Upper lobe of right lung (tissue), 1 donor: ENCODE measurements at regions not wholly inside any gene's neighbourhood (a gene's known extent, or its start where the extent isn't known, plus 50 kb on each side); places are given as distances from the start of the nearest gene placed in this dataset.

Experiments
- ATAC-seq: fragments of 200-7000 bp; cut with Tn5 transposase; one replicate; pipeline ENCODE4 v1.9.1; 2020; ENCODE audit warnings: mild to moderate bottlenecking, moderate library complexity
- DNase-seq: peaks from one replicate; pipeline ENCODE4 v3.0.0-alpha.2; 2020
- H3K27ac ChIP-seq: fragments of 200-600 bp; one replicate; pipeline ENCODE4 v1.8.0; 2022
- H3K27me3 ChIP-seq: fragments of 200-600 bp; one replicate; pipeline ENCODE4 v1.8.0; 2022; ENCODE audit warnings: mild to moderate bottlenecking
- H3K36me3 ChIP-seq: fragments of 200-600 bp; one replicate; pipeline ENCODE4 v1.8.0; 2022
- H3K4me1 ChIP-seq: fragments of 200-600 bp; one replicate; pipeline ENCODE4 v1.8.0; 2022
- H3K4me3 ChIP-seq: fragments of 200-600 bp; one replicate; pipeline ENCODE4 v1.8.0; 2022; ENCODE audit warnings: mild to moderate bottlenecking
- H3K9me3 ChIP-seq: fragments of 200-600 bp; one replicate; pipeline ENCODE4 v1.8.0; 2022
- CTCF ChIP-seq: fragments of 200-600 bp; IDR thresholded peaks from one replicate; pipeline ENCODE4 v1.8.0; 2022; ENCODE audit warnings: antibody characterized with exemption
- intact Hi-C: fragments of 100-400 bp; cut with DNase I; formaldehyde crosslinking; loops from one replicate; pipeline ENCODE4 v1.11.0; 2022
- donor health status: DM: no; HTN: yes; CAD: no; lungs with severe emphysema.

GRCh38 chr16:51434567-51435198 lies 283.6 kb upstream of the SALL1 start:
- Histone ChIP-seq H3K27me3 (no peaks in the 10 kb centered on the region), H3K4me3 (no peak overlapping the region), H3K4me1 (no peaks in the 10 kb centered on the region), H3K36me3 (no peaks in the 10 kb centered on the region), H3K9me3 (no peaks in the 10 kb centered on the region), H3K27ac (no peak overlapping the region)
- intact Hi-C loops = no loop called here
- DNase-seq (no peak), ATAC-seq (no peak)
- no peak for TF ChIP-seq CTCF

GRCh38 chr16:51433599-51433998 lies 282.5 kb upstream of the SALL1 start:
- ATAC-seq = no peak
- Histone ChIP-seq H3K4me1 (no peaks in the 10 kb centered on the region), H3K27me3 (no peaks in the 10 kb centered on the region), H3K27ac (no peak overlapping the region), H3K4me3 (no peak overlapping the region), H3K9me3 (no peaks in the 10 kb centered on the region), H3K36me3 (no peaks in the 10 kb centered on the region)
- intact Hi-C loops = no loop called here
- no peak for DNase-seq
- TF ChIP-seq CTCF = no peak

- Histone ChIP-seq H3K27me3 (no peaks in the 10 kb centered on the region), H3K4me1 (no peaks in the 10 kb centered on the region), H3K36me3 (no peaks in the 10 kb centered on the region), H3K27ac (no peak overlapping the region), H3K4me3 (no peak overlapping the region), H3K9me3 (no peaks in the 10 kb centered on the region)
- TF ChIP-seq CTCF = no peak
- ATAC-seq (no peak), DNase-seq (no peak)
- intact Hi-C loops = no loop called here
These were observed 280.6 kb upstream of the SALL1 start for GRCh38 chr16:51431517-51432241.

GRCh38 chr16:51430716-51431369 lies 279.8 kb upstream of the SALL1 start:
- DNase-seq = no peak

GRCh38 chr16:51429041-51429440 lies 278.0 kb upstream of the SALL1 start:
- intact Hi-C loops = no loop called here
- no peak for TF ChIP-seq CTCF
- Histone ChIP-seq H3K4me3 (no peak overlapping the region), H3K27me3 (no peaks in the 10 kb centered on the region), H3K27ac (no peak overlapping the region), H3K4me1 (no peaks in the 10 kb centered on the region), H3K9me3 (no peaks in the 10 kb centered on the region), H3K36me3 (no peaks in the 10 kb centered on the region)
- DNase-seq (no peak), ATAC-seq (no peak)

More at GRCh38 chr16:51430716-51431369, 279.8 kb upstream of the SALL1 start:
- Histone ChIP-seq H3K27me3 (no peaks in the 10 kb centered on the region), H3K36me3 (no peaks in the 10 kb centered on the region), H3K9me3 (no peaks in the 10 kb centered on the region), H3K4me3 (no peak overlapping the region), H3K27ac (no peak overlapping the region), H3K4me1 (no peaks in the 10 kb centered on the region)
- TF ChIP-seq CTCF = no peak
- intact Hi-C loops = no loop called here
- no peak for ATAC-seq
